ENCODE measurements at regions not wholly inside any gene's neighbourhood (a gene's known extent, or its start where the extent isn't known, plus 50 kb on each side); places are given as distances from the start of the nearest gene placed in this dataset.

DNA sequence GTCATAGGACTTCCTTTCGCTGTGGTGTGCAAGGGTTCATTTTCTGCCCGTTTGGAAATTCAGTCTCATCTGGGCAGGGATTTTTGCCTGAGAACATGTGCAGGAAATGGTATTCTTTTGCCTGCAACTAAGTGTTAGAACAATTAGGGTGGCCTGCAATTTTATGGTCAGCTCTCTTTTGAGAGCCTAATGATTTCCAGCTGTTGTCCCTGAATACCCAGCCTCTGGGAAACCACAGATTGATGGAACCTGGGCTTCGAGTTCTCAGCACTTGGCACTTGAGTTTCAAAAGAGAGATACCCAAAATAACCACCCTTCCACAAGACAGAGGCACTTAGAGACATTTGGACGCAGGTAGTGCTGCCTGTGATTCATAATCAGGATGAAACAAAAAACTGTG is 217.2 kb upstream of the FOXA2 start:
- ATAC-seq, result no peak
- 10% methylated on average over 4 of the region's 4 CpGs for WGBS (ENCODE audit: low lambda C conversion rate)

DNA sequence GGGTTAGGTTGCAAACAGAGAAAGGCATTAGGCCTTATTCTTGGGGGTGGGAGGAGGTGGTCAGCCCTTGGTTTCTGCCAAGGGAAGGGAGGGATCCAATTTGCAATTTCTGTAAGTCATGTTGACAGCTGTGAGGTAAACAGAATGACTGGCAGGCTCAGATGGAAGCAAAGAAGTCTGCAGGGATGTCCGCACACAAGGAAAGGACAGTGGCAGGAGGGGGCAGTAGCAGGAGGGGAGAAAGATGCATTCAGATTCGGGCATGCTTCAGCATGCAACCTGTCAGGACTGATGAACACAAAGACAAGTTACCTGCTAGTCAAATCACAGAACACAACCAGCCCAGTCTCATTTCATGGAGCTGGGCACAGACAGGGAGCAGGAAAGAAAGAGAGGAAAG is 217.9 kb upstream of the FOXA2 start:
- Histone ChIP-seq H3K4me3 (replicated peaks in 1 of 3; ENCODE audit: insufficient read depth in 1 of 3, low read depth in 2 of 3, low read length in 3 of 3) (no peak overlapping the region), H3K27ac (ENCODE audit: extremely low read length, insufficient read depth, low read length) (no peak overlapping the region), H3K9me3 (ENCODE audit: low read length) (no peaks in the 10 kb centered on the region), H4K20me1 (ENCODE audit: insufficient read depth, low read length) (no peaks in the 10 kb centered on the region), H3K4me1 (ENCODE audit: insufficient read depth, low read length) (peaks cover 9% of the 10 kb centered on the region; the same call in 1 of the 2 replicates), H2AFZ (ENCODE audit: low read length) (no peak overlapping the region), H3K9ac (ENCODE audit: insufficient read depth, low read depth, low read length) (no peak overlapping the region), H3K79me2 (ENCODE audit: insufficient read depth, low read length) (no peaks in the 10 kb centered on the region), H3K27me3 (ENCODE audit: control insufficient read depth in 1 of 2, insufficient read depth in 2 of 2, low read length in 2 of 2) (no peaks in the 10 kb centered on the region), H3K36me3 (replicated peaks in 1 of 2; ENCODE audit: control insufficient read depth in 1 of 2, insufficient read depth in 2 of 2, low read length in 2 of 2) (no peaks in the 10 kb centered on the region), H3K4me2 (ENCODE audit: low read depth, low read length) (no peak overlapping the region)
- FAIRE-seq (no peak), ATAC-seq (no peak), DNase-seq (ENCODE audit: low spot score) (no peak)
- ChIA-PET CTCF (ENCODE audit: low intra/inter-chr PET ratio, low total read pairs) (no interaction called here), POLR2A (no interaction called here)
- intact Hi-C loops (cut with micrococcal nuclease; ENCODE audit: unreplicated experiment) (no loop called here), in situ Hi-C loops (cut with HindIII; ENCODE audit: extremely low pct_ligation_motif_present, low pct_unique_long_range_greater_than_20kb) (no loop called here)
- 30% methylated on average over 2 of the region's 2 CpGs for WGBS (ENCODE audit: low lambda C conversion rate)
- no TSS peak for BruUV-seq (replicated peaks)
- TF ChIP-seq ZNF235 (CRISPR knock-in tag; IDR thresholded peaks at IDR 0.05; ENCODE audit: borderline replicate concordance), result no peak
- TF ChIP-seq SRF (IDR thresholded peaks at IDR 0.05; ENCODE audit: low read depth, low read length), result no peak
- TF ChIP-seq HOMEZ (CRISPR knock-in tag; IDR thresholded peaks at IDR 0.05; ENCODE audit: low read depth), result no peak
- TF ChIP-seq, protein P1, sequence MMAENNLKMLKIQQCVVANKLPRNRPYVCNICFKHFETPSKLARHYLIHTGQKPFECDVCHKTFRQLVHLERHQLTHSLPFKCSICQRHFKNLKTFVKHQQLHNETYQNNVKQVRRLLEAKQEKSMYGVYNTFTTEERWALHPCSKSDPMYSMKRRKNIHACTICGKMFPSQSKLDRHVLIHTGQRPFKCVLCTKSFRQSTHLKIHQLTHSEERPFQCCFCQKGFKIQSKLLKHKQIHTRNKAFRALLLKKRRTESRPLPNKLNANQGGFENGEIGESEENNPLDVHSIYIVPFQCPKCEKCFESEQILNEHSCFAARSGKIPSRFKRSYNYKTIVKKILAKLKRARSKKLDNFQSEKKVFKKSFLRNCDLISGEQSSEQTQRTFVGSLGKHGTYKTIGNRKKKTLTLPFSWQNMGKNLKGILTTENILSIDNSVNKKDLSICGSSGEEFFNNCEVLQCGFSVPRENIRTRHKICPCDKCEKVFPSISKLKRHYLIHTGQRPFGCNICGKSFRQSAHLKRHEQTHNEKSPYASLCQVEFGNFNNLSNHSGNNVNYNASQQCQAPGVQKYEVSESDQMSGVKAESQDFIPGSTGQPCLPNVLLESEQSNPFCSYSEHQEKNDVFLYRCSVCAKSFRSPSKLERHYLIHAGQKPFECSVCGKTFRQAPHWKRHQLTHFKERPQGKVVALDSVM (CRISPR knock-in tag; IDR thresholded peaks at IDR 0.05), result no peak
- TF ChIP-seq KLF16 (CRISPR knock-in tag; IDR thresholded peaks at IDR 0.05), result no peak
- no peak for TF ChIP-seq ZBTB2 (CRISPR knock-in tag; IDR thresholded peaks at IDR 0.05; ENCODE audit: low read depth)
- no peak for TF ChIP-seq KLF9 (CRISPR knock-in tag; IDR thresholded peaks at IDR 0.05; ENCODE audit: low read depth)
- no peak for TF ChIP-seq NCOA5 (CRISPR knock-in tag; IDR thresholded peaks at IDR 0.05)
- TF ChIP-seq NBN (conservative IDR thresholded peaks at IDR 0.05), result no peak
- TF ChIP-seq HMGA1 (CRISPR knock-in tag; conservative IDR thresholded peaks at IDR 0.05), result no peak
- no peak for TF ChIP-seq SSRP1 (CRISPR knock-in tag; IDR thresholded peaks at IDR 0.05)
- TF ChIP-seq ZNF253 (CRISPR knock-in tag; IDR thresholded peaks at IDR 0.05; ENCODE audit: borderline replicate concordance), result no peak
- TF ChIP-seq ZSCAN22 (CRISPR knock-in tag; IDR thresholded peaks at IDR 0.05), result no peak
- TF ChIP-seq RXRA (CRISPR knock-in tag; IDR thresholded peaks at IDR 0.05), result no peak
- no peak for TF ChIP-seq MTF1 (CRISPR knock-in tag; IDR thresholded peaks at IDR 0.05)

More for the DNA sequence above, 217.2 kb upstream of the FOXA2 start:
- no peak overlapping the region for H3K4me2 ChIP-seq (ENCODE audit: low read depth, low read length)
- FAIRE-seq (no peak), DNase-seq (ENCODE audit: low spot score) (no peak)
- CTCF ChIA-PET (ENCODE audit: low intra/inter-chr PET ratio, low total read pairs), result no interaction called here
- no peak overlapping the region for H3K4me3 ChIP-seq (replicated peaks in 1 of 3; ENCODE audit: insufficient read depth in 1 of 3, low read depth in 2 of 3, low read length in 3 of 3)
- no peaks in the 10 kb centered on the region for H3K79me2 ChIP-seq (ENCODE audit: insufficient read depth, low read length)
- in situ Hi-C loops (cut with HindIII; ENCODE audit: extremely low pct_ligation_motif_present, low pct_unique_long_range_greater_than_20kb) (no loop called here), intact Hi-C loops (cut with micrococcal nuclease; ENCODE audit: unreplicated experiment) (no loop called here)
- BruUV-seq (replicated peaks), result no TSS peak
- no peak overlapping the region for H3K27ac ChIP-seq (ENCODE audit: extremely low read length, insufficient read depth, low read length)
- no peaks in the 10 kb centered on the region for H3K9me3 ChIP-seq (ENCODE audit: low read length)
- H4K20me1 ChIP-seq (ENCODE audit: insufficient read depth, low read length), result no peaks in the 10 kb centered on the region
- H3K27me3 ChIP-seq (ENCODE audit: control insufficient read depth in 1 of 2, insufficient read depth in 2 of 2, low read length in 2 of 2), result no peaks in the 10 kb centered on the region
- TF ChIP-seq ZNF878 (CRISPR knock-in tag; IDR thresholded peaks at IDR 0.05), result no peak
- POLR2A ChIA-PET, result no interaction called here
- no peaks in the 10 kb centered on the region for H3K36me3 ChIP-seq (replicated peaks in 1 of 2; ENCODE audit: control insufficient read depth in 1 of 2, insufficient read depth in 2 of 2, low read length in 2 of 2)
- no peak overlapping the region for H2AFZ ChIP-seq (ENCODE audit: low read length)
- no peak overlapping the region for H3K9ac ChIP-seq (ENCODE audit: insufficient read depth, low read depth, low read length)
- H3K4me1 ChIP-seq (ENCODE audit: insufficient read depth, low read length), result peaks cover 9% of the 10 kb centered on the region; the same call in 1 of the 2 replicates

Data from HepG2 (cell line).